ENCODE measurements at regions not wholly inside any gene's neighbourhood (a gene's known extent, or its start where the extent isn't known, plus 50 kb on each side); places are given as distances from the start of the nearest gene placed in this dataset.
A peak's percentile ranks its signal among the peaks of the same experiment; 100 is the strongest.

- no peak for DNase-seq (ENCODE audit: low read depth in 3 of 3, low spot score in 2 of 3)
These were observed 50.1 kb upstream of the EFEMP1 start for GRCh38 chr2:55973673-55974072.

GRCh38 chr2:55976681-55977080, 53.1 kb upstream of the EFEMP1 start:
- DNase-seq (ENCODE audit: low read depth in 3 of 3, low spot score in 2 of 3), result no peak

DNA sequence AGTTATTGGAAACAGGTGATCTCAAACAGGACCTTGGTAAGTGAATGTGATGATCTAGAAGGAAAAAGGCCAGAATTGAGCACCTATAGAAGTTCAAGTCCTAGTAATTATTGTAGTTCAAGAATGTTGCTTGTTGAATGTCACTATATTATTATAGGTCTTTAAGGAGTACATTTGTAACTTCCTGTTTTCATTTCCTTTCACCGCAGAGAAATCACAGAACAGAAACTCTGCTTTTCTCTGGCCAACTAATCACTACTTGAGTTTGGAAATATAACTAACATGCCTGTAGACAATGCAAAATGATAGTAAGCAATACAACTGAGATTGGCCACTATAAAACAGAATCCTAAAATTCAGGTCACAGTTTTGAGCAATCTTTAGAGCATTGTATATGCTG, 61.8 kb upstream of the EFEMP1 start:
- no peak for DNase-seq (ENCODE audit: low read depth in 3 of 3, low spot score in 2 of 3)

DNA sequence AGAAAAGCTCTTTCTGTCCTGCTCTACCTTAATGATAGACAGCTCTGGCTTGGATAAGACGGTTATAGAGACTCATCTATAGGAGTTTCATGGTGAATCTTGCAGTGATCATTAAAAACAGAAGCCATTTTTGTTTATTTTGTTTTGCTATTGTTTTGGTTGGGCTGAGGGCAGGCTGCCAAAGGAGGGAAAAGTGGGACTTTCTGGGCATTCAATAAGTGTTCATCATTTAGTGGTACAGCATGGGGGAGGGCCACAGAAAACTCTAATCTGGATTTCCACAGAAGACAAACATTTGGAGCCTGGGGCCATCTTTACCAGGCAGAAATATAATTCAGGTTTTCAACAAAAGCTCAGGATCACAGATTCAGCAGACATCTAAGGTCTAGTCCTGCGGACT, 62.4 kb upstream of the EFEMP1 start:
- no peak for DNase-seq (ENCODE audit: low read depth in 3 of 3, low spot score in 2 of 3)

- DNase-seq (ENCODE audit: low read depth in 3 of 3, low spot score in 2 of 3), result no peak
These were observed 63.3 kb upstream of the EFEMP1 start for GRCh38 chr2:55986700-55987440.

DNA sequence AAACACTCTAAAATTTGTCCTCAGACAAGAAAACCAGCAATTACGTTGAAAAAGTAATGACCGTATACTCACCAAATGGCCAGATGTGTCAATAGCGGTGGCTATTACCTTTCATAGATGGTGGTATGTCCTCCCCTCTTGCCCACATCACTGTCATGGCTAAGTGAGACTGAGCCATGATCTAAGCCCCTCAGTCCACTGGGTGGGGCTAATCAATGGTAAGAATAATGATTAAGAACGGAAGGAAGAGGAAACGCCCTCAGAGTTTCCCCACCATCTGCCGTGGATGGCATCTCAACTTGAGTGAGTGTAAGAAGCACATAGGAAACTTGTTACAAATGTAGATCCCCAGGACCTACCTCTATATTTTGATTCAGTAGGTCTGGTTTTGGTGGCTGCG, 65.8 kb upstream of the EFEMP1 start:
- DNase-seq (ENCODE audit: low read depth in 3 of 3, low spot score in 2 of 3), result no peak

- DNase-seq (ENCODE audit: low read depth in 3 of 3, low spot score in 2 of 3), result no peak
These were observed 68.9 kb upstream of the EFEMP1 start for GRCh38 chr2:55992455-55992854.

- DNase-seq (ENCODE audit: low read depth in 3 of 3, low spot score in 2 of 3), result no peak
These were observed 70.1 kb upstream of the EFEMP1 start for GRCh38 chr2:55993685-55994084.

- no peak for DNase-seq (ENCODE audit: low read depth in 3 of 3, low spot score in 2 of 3)
These were observed 71.6 kb upstream of the EFEMP1 start for GRCh38 chr2:55995211-55995610.

DNA sequence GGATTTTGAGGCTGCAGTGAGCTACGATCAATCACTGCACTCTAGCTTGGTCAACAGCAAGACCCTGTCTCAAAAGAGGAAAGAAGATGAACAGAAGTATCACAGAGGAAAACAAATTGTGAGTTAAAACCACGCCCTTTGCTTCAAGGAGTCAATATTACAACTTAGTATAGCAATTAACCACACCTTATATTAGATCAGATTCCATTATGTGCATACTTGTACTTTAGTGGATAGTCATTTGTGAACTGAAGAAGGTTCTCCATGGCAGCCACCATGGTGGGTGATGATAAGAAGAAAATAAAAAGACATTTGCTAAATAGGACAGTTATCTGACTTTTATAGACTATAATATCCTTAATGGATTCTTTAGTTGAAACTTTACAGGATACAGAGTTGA, 72.3 kb upstream of the EFEMP1 start:
- DNase-seq (ENCODE audit: low read depth in 3 of 3, low spot score in 2 of 3), result no peak

GRCh38 chr2:55999231-55999630, 75.6 kb upstream of the EFEMP1 start:
- no peak for DNase-seq (ENCODE audit: low read depth in 3 of 3, low spot score in 2 of 3)

DNA sequence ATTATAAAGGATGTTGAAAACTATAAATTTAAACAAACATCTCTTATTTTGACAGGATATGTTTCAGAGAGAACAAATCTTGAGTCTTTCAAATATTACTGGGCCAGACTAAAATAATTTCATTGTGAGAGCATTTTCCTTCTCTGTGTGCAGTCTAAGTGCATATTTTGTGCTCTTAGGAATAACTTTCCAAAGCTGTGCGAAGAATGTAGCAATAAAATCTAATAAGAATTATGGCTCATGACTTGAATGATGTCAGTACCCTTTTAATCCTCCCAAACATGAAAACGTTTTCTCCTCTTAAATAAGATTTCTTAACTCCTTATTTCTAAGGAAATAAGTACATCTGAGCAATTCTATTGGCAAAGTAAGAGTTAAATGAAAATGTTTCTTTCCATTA, 76.2 kb upstream of the EFEMP1 start:
- DNase-seq (ENCODE audit: low read depth in 3 of 3, low spot score in 2 of 3), result no peak

DNA sequence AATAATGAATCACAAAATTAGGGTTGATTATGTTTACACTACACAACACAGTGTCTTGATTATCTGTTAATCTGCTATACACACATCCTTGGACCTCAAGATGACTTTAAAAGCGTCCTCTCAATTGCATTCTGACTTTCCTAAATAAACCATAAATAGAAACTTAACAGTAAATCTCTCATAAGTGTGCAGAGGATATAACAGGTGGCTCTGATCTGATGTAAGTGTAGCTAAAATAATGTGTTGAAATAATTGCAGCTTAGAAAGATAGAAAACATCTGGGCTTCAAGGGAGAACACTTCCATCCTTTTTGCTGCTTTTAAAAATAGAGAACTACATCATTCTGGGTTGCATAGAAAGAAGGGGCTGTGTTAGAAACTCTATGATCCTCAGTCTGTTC, 78.4 kb upstream of the EFEMP1 start:
- no peak for DNase-seq (ENCODE audit: low read depth in 3 of 3, low spot score in 2 of 3)

GRCh38 chr2:56008661-56009431, 85.3 kb upstream of the EFEMP1 start:
- DNase-seq (ENCODE audit: low read depth in 3 of 3, low spot score in 2 of 3), result peak; percentile 82 to 85 (median 84)

GRCh38 chr2:56009758-56010458, 86.3 kb upstream of the EFEMP1 start:
- no peak for DNase-seq (ENCODE audit: low read depth in 3 of 3, low spot score in 2 of 3)

DNA sequence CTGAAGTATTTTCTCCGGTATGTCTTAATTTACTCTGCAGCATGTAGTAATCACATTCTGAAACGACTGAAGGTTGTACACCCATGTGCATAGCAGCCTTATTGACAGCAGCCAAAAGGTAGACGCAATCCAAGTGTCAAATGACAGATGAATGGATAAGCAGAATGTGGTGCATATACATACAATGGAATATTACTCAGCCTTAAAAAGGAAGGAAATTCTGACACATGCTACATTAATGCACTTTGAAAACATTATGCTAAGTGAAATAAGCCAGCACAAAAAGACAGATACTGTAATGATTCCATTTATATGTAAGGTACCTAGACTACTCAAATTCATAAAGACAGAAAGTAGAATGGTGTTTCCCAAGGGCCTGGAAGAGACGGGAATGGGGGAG, 88.0 kb upstream of the EFEMP1 start:
- DNase-seq (ENCODE audit: low read depth in 3 of 3, low spot score in 2 of 3), result no peak

- DNase-seq (ENCODE audit: low read depth in 3 of 3, low spot score in 2 of 3), result no peak
These were observed 88.7 kb upstream of the EFEMP1 start for GRCh38 chr2:56012221-56012765.

DNA sequence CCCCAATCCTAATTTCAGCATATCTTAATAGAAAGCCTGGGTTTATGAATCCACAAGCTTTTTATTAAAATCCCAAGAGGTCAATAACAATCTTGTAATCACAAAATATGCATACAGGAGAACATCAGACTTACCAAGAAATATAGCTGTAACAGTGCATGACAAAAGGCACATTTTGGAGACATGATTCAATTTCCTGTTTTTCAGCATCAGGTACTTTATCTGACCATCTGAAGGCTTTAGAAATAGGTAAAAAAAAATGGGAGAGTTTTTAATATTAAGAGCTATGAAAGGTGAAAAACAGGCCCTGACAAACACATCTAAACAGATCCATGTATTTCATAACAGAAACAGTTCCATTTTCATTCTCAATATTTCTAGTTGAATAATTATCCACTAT, 89.9 kb upstream of the EFEMP1 start:
- no peak for DNase-seq (ENCODE audit: low read depth in 3 of 3, low spot score in 2 of 3)

- DNase-seq (ENCODE audit: low read depth in 3 of 3, low spot score in 2 of 3), result no peak
These were observed 90.6 kb upstream of the EFEMP1 start for GRCh38 chr2:56014046-56014730.

- no peak for DNase-seq (ENCODE audit: low read depth in 3 of 3, low spot score in 2 of 3)
These were observed 92.1 kb upstream of the EFEMP1 start for GRCh38 chr2:56015711-56016115.

GRCh38 chr2:56017784-56018183, 94.2 kb upstream of the EFEMP1 start:
- DNase-seq (ENCODE audit: low read depth in 3 of 3, low spot score in 2 of 3), result no peak

Data from right renal cortex interstitium (tissue), 3 donors.